Panc1 (cell line): ENCODE measurements at regions not wholly inside any gene's neighbourhood (a gene's known extent, or its start where the extent isn't known, plus 50 kb on each side); places are given as distances from the start of the nearest gene placed in this dataset.

ENCODE experiments used
- ATAC-seq: fragments of 200-7000 bp; cut with Tn5 transposase; 2 replicates; pipeline ENCODE4 v1.9.1; 2020; ENCODE audit warnings: mild to moderate bottlenecking, moderate library complexity
- BruUV-seq: library from RNA; stranded (reverse); fragments of 400-500 nt; replicated peaks from 2 replicates; lab custom pipeline; 2021; lab: Mats Ljungman, UMichigan
- CTCF ChIA-PET: fragments of 300-600 bp; sonication (Branson Sonifier 250); formaldehyde crosslinking; loops from one replicate; lab custom pipeline; 2022; ENCODE audit warnings: antibody characterized with exemption; lab: Charles Lee
- POLR2A ChIA-PET: fragments of 300-600 bp; sonication (Branson Sonifier 250); formaldehyde crosslinking; loops from one replicate; lab custom pipeline; 2022; ENCODE audit warnings: antibody characterized with exemption; lab: Charles Lee
- DNase-seq: peaks from one replicate; pipeline ENCODE4 v3.0.0-alpha.2; 2010; ENCODE audit warnings: low read depth, low spot score
- H3K27ac ChIP-seq: 2 replicates; pipeline ENCODE4 v1.5.1; 2011; ENCODE audit warnings: mild to moderate bottlenecking, low read length, inconsistent platforms
- H3K27me3 ChIP-seq: fragments of 200-500 bp; sonication (Bioruptor generic); 2 replicates; pipeline ENCODE4 v1.6.0; 2014; ENCODE audit warnings: low read length, inconsistent platforms; ENCODE audit not compliant: control insufficient read depth, insufficient read depth
- H3K36me3 ChIP-seq: fragments of 200-500 bp; sonication (Bioruptor generic); 2 replicates; pipeline ENCODE4 v1.5.1; 2014; ENCODE audit warnings: inconsistent platforms, mild to moderate bottlenecking, low read length, moderate library complexity; ENCODE audit not compliant: control insufficient read depth, insufficient read depth
- H3K4me1 ChIP-seq: 2 replicates; pipeline ENCODE4 v1.5.1; 2011; ENCODE audit warnings: inconsistent platforms, mild to moderate bottlenecking, low read length, moderate library complexity; ENCODE audit not compliant: control insufficient read depth, insufficient read depth
- H3K4me3 ChIP-seq, 2 experiments: 2 replicates each; pipeline ENCODE4 v1.5.1; 2011 to 2012; ENCODE audit warnings: low read depth in 2 of 2, low read length in 2 of 2, mild to moderate bottlenecking in 2 of 2, inconsistent platforms in 1 of 2, moderate library complexity in 1 of 2
- H3K9me3 ChIP-seq: fragments of 200-500 bp; sonication (Bioruptor generic); 2 replicates; pipeline ENCODE4 v1.5.1; 2014; ENCODE audit warnings: low read depth, mild to moderate bottlenecking, inconsistent platforms, low read length, moderate library complexity; ENCODE audit not compliant: control insufficient read depth, insufficient read depth
- CTCF ChIP-seq: fragments of 450-650 bp; IDR thresholded peaks from 2 replicates; pipeline ENCODE4 v1.5.1; 2017; ENCODE audit warnings: mild to moderate bottlenecking
- POLR2AphosphoS5 ChIP-seq: IDR thresholded peaks from 2 replicates; pipeline ENCODE4 v1.6.1; 2012; ENCODE audit warnings: mild to moderate bottlenecking, low read depth, low read length, moderate library complexity
- REST ChIP-seq, 2 experiments: IDR thresholded peaks; 2 replicates each; pipeline ENCODE4 v1.6.1; 2011 to 2012; ENCODE audit warnings: low read depth in 2 of 2, control low read depth in 1 of 2, low read length in 1 of 2, mild to moderate bottlenecking in 1 of 2, moderate library complexity in 1 of 2; ENCODE audit not compliant: insufficient read depth in 1 of 2
- SIN3A ChIP-seq: IDR thresholded peaks from 2 replicates; pipeline ENCODE4 v1.6.1; 2012; ENCODE audit warnings: low read depth, mild to moderate bottlenecking, low read length, moderate library complexity, borderline replicate concordance; ENCODE audit not compliant: insufficient read depth
- TCF7L2 ChIP-seq: IDR thresholded peaks from 2 replicates; pipeline ENCODE4 v1.6.1; 2011; ENCODE audit warnings: mild to moderate bottlenecking, low read depth, low read length, inconsistent platforms
- in situ Hi-C: cut with HindIII; loops from 2 replicates; pipeline ENCODE4 v1.10.0; 2016; ENCODE audit warnings: low sequenced_read_pairs, low pct_unique_long_range_greater_than_20kb
- intact Hi-C: fragments of 100-400 bp; cut with micrococcal nuclease; formaldehyde crosslinking; loops from one replicate; pipeline ENCODE4 v1.10.0; 2022; ENCODE audit not compliant: unreplicated experiment

DNA sequence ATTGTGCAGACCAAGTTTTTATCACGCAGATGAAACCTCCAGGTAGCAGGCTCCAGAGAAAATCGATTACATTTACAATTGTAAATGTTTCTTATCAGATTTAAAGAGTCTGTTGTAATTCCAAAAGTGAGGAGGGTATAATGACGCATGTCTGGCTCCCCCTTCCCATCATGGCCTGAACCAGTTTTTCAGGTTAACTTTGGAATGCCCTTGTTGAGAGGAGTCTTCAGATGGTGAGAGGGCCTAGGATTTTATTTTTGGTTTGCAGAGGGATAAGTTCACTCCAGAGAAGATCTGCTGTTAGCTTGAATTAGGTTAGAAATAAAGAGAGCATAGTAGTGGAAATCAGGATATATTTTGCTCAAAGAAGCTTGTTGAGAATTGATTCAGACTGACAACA is 1028.3 kb upstream of the B3GALT2 start:
- no peaks in the 10 kb centered on the region for H3K4me1 ChIP-seq
- H3K27me3 ChIP-seq: no peaks in the 10 kb centered on the region
- intact Hi-C loops: no loop called here
- DNase-seq (no peak), ATAC-seq (no peak)
- H3K9me3 ChIP-seq: no peaks in the 10 kb centered on the region
- no peaks in the 10 kb centered on the region for H3K36me3 ChIP-seq
- TF ChIP-seq POLR2AphosphoS5: no peak
- no peak for TF ChIP-seq REST (IDR thresholded peaks at IDR 0.05; ENCODE audit: insufficient read depth in 1 of 2, low read depth in 2 of 2, low read length in 1 of 2)
- TF ChIP-seq SIN3A: no peak
- ChIA-PET POLR2A (no interaction called here), CTCF (no interaction called here)
- in situ Hi-C loops: no loop called here
- no TSS peak for BruUV-seq
- no peak overlapping the region for H3K4me3 ChIP-seq
- no peak overlapping the region for H3K27ac ChIP-seq

DNA sequence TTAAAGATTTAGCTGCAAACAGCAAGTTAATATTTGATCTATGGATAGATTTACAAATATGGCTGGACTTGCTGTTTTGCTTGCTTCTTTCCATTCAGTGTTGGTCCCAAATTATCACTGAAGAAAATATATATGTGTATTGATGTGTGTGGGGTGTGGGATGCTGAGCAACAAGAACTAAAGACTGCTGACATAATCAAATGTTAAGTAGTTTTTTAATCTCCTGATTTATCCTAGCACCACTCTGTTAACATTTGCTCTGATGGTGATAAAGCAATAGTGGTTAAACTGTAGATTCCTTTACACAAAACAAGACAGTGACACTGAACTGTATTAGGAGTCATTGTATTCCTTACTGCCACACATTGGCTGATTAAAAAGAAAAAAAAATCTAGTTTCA is 1023.5 kb upstream of the B3GALT2 start:
- BruUV-seq: no TSS peak
- TF ChIP-seq SIN3A (no peak), CTCF (no peak), REST (IDR thresholded peaks at IDR 0.05; ENCODE audit: insufficient read depth in 1 of 2, low read depth in 2 of 2, low read length in 1 of 2) (no peak), POLR2AphosphoS5 (no peak), TCF7L2 (no peak)
- ChIA-PET CTCF (no interaction called here), POLR2A (no interaction called here)
- Histone ChIP-seq H3K9me3 (no peaks in the 10 kb centered on the region), H3K27ac (no peak overlapping the region), H3K4me1 (no peaks in the 10 kb centered on the region), H3K4me3 (no peak overlapping the region), H3K27me3 (no peaks in the 10 kb centered on the region), H3K36me3 (no peaks in the 10 kb centered on the region)
- intact Hi-C loops (no loop called here), in situ Hi-C loops (no loop called here)
- ATAC-seq (no peak), DNase-seq (no peak)
